ENCODE measurements at regions not wholly inside any gene's neighbourhood (a gene's known extent, or its start where the extent isn't known, plus 50 kb on each side); places are given as distances from the start of the nearest gene placed in this dataset.

DNA sequence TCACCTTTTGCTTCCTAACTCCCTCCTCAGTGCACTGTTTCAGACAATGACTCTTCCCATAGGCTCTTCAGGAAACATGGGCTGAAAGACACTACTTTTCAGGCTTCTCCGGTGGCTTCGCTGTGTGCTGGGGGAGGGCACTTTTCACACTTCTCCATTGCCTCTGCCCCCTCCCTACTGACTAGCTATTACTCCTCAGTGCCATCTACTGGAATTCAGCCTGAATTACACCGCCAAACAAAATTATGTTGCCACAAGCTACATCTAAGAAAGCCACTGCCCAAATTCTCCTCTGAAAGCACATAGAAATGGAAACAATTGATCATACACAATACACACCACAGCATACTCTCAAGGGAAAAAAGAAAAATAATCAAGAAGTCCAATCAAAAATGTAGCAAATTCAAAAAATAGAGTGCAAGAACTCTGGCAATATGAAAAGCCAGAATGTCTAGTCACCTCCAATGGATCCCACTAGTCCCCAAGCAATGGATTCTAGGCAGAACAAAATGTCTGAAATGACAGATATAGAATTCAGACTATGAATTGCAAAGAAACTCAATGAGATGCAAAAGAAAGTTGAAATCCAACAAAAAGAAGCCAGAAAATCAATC, 1139.4 kb upstream of the GYPC start:
- DNase-seq (ENCODE audit: low spot score) = peak; percentile 6

DNA sequence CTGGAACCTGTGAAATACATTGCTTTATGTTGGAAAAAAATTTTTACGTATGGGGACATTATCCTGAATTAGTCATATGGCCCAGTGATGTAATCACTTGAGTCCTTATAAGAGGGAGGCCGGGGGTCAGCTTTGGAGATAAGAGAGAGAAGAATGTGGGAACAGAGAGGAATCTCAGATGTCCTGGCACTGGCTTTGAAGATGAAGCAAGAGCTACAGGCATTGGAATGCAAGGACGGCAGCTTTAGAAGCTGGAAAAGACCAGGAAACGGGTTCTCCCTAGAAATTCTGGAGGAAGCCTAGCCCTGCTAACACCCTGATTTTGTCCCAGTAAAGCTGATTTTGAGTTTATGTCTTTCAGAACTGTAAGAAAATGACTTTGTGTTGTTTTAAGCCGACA, 1129.9 kb upstream of the GYPC start:
- no peak for DNase-seq (ENCODE audit: low spot score)

DNA sequence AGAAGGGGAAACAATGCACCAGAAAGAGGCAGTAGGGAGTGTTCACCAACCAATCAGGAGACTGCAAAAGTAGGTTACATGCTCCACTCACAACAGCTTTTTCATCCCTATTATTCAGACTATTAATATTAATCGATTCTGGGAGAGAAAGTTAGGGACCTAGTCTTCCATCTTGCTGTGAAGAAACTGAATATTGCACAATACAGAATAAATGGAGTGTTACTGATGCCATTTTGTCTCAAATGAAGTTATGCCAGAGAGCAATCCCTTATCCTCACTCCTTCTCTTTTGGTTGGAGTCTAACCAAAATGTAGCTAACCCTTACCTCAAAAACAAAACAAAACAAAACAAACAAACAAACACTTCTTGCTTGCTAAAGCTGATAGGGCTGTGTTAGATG, 1120.9 kb upstream of the GYPC start:
- no peak for DNase-seq (ENCODE audit: low spot score)

DNA sequence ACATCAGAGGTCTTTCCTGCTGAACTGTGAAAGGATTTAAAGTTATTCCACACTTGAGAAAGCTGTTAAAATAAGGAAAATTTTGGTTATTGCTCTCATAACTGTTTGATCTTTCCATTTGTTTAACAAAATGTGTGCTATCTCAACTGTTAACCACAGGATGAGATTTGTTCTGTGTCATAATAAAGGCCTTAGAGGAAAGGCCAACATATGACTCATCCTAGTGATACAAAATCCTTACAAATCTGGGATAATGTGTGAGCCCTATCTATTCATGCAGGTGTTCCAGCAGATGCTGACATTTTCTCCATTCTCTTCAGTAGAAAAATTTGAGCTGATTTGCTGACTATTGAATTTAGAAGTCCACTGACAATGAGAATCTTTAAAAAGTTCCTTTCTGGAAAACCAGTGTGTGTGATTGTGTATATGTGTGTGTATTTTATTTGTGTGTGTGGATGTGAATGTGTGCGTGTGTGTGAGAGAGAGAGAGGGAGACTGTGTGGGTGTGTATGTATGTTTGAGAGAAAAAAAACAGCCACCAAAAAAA, 1111.9 kb upstream of the GYPC start:
- no peak for DNase-seq (ENCODE audit: low spot score)

DNA sequence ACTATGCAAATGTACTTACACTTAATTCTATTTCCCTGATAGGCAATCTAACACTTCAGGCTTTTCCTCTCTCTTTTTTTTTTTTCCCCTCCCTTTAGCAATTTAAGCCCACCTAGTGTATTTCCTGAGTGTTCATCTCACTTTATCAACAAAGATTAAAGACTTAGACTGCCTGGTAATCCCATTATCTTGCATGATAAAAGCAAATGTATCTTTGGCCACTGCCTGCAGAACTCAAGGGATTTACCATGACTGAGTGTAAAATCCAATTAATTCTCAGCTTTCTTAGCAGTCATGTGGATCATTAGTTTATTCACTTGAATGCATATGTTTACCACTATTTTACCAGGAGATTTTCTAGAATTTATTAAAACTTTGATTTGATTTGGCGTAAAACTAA, 1102.2 kb upstream of the GYPC start:
- DNase-seq (ENCODE audit: low spot score) = no peak

DNA sequence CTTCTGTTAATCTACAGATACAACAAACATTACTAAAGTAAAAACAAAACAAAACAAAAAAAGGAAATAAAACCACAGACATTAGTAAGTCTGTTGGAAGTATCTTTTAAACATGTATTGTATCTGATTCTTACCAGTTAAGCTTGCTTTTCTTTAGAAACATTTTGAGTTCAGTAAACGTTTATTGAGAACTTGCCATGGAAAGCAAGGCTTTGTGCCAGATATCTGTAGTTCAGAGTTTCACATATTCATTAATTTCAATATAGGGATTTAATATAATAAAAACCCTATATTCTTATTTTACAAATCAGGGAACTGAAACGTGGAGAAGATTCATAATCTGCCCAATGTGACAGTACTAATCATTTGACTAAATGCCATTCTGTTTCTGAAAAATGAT, 1101.0 kb upstream of the GYPC start:
- no peak for DNase-seq (ENCODE audit: low spot score)

DNA sequence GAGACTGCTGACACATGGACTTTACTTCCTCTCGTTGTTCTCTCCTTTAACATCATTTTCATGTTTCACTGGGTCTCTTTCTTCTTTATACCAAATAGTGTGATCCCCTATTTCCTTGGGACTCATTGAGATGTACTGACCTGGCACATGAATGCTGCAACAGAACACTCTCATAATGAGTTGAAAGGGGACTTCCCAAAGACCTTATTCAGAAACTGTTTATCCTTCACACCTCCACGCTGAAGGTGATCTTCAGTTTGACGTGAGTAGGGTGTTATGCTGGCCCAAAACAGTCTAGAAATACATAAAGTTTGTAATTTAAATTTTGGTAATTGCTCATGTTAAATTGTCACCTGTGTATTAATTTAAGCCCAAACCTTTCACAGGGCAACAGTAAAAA, 1096.8 kb upstream of the GYPC start:
- DNase-seq (ENCODE audit: low spot score) = no peak

DNA sequence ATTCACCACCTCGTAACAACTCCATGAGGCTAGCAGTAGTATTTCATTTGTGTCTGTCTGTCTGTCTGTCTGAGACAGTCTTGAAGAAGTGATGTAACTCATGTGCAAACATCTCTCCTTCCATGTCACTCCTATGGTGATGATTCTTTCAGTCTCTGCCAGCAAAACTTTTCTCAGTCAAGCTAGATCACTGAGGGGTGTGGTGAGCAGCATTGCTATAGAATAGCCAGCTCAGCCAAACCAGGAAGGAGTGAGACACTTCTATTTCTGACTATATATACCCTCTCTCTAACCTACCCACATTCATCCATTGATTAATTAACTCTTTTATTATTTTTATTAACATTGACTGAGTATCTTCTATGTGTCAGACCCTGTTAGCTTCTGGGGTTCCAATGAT, 1095.1 kb upstream of the GYPC start:
- no peak for DNase-seq (ENCODE audit: low spot score)

DNA sequence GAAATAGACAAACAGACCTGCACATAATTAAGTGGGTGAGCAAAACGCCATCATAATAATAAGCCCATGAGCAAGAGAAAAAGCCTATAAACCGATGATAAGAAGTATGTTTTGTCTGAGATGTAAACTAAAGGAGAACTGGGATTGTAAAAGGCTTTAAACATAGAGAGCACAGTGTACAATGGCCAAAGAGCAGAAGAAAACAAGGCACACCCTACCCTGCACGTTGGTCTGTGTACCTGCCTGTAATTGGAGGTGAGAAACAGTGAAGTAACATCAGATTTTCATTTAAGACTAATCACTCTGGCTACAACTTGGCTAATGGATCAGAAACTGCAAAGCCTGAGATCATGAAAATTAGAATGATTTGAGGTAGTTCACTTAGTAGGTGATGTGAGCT, 1094.7 kb upstream of the GYPC start:
- DNase-seq (ENCODE audit: low spot score) = no peak

DNA sequence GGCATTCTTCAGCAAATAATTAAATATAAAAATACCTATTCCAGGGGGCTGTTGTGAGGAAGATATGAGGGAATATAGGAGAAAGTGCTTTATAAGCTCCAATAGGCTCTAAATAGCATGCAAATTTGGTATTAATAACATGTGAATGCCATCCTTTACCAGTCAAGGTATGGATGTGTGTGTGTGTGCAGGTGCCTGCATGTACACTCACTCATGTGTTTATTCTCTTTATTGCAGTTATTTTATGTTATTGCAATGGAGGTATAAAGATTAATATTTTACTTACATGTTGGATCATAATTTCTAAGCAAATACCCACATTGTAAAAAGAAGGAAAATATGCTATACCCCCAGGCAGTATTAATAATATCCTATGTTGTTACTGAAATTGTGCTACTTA, 1093.0 kb upstream of the GYPC start:
- no peak for DNase-seq (ENCODE audit: low spot score)

DNA sequence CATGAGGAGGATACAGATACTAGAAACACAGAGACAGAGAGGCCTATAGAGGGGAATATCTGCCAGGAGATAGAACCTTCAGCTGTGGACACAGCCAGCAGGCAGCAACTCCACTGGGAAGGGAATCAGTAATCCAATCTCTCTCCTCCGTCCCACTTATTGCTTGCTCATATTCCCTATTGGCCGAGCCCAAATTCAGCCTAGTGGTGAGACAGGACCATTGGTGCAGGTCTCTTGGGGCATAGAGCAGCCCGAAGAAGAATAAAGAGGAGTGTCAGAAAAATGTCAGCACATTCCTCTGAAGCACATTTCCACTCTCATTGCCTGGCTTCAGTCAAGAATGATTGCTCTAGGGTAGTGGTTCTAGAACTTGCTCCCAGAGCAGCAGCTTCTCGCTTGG, 1091.5 kb upstream of the GYPC start:
- DNase-seq (ENCODE audit: low spot score) = no peak

DNA sequence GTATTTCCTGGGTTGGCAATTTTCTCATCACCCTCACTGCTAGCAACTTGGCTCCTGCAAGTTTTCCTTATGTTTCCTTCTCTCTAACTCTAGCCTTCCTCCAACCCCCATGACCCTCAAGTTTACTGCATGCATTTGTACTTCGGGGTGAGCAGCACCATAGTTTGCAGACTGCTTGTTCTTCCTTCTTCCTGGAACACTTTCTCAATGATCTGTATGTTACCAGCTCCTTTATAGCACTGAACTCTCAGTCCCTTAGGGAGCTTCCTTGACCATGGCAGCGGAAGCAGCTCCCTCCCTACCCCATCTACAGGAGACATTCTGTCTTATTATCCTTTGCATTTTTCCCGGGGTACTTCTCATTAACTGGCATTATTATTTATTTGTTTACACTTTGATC, 1089.5 kb upstream of the GYPC start:
- no peak for DNase-seq (ENCODE audit: low spot score)

DNA sequence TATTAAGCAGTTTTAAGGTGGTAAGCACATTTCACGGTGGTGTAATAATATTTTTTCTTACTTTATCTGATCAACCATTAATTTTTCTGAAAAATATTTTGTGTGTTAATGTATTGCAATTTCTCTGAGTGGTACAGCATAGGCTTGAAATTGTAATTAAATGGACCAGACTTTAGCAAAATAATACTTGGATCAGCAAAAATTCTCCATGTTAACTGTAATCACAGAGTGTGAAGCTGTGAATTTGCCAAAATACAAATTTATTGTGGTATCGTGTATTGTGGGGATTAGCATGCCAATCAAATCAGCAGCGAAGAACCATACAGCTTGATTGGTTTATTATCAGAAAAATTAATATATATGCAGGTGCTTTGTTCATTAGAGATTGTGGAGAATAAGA, 1088.9 kb upstream of the GYPC start:
- no peak for DNase-seq (ENCODE audit: low spot score)

DNA sequence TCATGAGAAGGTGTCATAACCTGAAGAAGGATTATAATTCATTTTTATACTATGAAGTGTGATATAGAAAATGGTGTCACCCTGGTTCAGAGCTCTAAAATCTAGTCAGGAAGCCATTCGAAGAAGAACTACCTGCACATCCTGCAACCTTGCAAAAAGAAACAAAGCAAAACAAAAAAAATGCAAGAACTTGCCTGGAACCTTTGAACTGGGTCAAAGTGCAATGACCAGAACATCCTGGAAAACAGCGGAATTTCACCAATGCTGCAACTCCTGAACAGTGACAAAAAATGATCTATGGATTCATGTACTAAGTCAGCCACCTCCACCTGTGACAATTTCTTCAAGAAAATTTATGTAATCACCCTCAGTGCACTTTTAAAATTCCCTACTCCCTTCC, 1083.3 kb upstream of the GYPC start:
- DNase-seq (ENCODE audit: low spot score) = no peak

DNA sequence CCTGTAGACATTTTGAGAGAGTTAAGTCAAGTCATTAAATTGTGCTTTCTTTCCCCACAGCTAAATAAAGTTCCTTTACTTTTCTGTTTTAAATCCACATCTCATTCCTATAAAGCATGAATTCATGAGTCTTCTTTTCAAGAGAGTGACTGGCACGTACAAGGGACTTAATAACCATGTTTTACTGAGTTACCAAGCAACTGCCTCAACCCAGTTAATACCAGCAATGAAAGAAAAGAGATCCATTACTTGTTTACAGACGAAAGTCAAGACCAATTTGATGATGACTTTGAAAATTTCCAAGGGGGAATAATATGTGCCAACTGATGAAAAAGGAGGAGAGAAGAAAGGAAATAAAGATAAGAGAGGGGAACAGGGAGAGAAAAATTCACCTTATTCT, 1082.5 kb upstream of the GYPC start:
- no peak for DNase-seq (ENCODE audit: low spot score)

DNA sequence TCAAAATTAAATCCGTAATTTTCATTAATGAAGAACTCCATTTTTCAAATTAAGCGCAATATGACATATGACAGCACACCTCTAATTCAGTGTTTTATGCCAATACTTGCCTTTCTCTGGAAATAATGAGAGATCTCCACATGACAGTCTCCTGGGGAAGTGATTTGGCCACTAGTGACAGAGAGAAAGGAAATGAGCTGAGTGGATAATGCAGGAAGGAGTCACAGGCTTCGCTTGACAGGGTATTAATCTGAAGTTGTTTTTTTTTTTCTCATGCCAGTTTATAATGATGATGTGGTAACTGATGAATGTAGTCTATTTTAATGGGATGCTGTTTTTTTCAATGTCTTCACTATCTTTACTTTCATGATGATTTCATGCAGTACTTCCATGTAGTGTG, 1079.4 kb upstream of the GYPC start:
- DNase-seq (ENCODE audit: low spot score) = no peak

DNA sequence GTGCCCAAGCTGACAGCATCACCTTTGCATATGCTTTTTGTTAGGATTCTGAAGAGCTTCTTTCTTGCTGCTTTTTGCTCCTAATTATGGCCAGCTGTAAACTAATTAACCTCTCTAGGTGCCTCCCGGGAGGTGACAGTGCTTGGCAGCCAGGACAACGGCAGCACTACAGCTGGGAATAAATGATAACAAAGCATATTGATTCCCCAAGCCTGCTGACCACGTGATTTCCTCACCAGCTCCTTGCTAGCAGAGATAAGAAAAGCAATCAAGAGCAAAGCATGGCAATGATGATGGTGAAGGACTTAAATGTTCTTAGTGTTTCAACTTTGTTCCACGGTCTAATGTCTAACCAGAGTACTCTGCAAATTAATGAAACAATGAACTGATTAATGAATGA, 1074.4 kb upstream of the GYPC start:
- DNase-seq (ENCODE audit: low spot score) = no peak

DNA sequence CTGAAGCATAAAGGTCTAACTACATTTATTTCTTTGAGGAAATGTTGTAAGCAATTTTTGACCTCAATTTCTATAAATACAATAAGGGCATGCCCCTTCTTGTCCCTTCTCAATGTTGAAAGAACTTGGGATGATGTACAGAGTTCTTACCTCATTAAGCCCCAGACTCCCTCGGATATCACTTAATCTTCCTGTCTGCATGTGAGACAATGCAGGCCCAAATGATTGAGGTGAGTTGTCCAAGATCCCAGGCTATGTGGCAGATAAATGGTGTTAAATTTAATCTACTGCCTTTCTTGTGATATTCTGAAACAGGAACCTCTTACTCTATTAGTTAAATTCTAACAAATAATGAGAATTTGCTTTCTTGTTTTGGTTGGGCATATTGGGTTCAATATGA, 1073.4 kb upstream of the GYPC start:
- DNase-seq (ENCODE audit: low spot score) = no peak

DNA sequence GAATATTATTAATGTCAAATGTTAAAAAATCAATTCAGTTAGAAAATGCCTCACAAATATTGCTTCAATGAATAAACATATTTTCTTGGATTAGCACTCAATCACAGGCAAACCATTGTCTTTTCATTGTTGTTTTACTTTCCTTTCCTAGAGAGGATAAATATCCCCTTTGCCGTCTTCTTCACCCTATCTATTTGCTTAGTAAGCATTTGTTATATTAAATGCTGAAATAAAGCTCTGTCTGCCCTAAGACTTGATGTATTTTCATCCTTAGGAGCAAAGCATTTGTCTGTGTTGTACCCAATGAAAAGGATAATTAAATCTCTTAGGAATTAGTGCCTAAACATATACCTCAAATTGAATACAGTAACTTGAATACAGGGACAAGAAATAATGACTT, 1071.2 kb upstream of the GYPC start:
- DNase-seq (ENCODE audit: low spot score) = no peak

DNA sequence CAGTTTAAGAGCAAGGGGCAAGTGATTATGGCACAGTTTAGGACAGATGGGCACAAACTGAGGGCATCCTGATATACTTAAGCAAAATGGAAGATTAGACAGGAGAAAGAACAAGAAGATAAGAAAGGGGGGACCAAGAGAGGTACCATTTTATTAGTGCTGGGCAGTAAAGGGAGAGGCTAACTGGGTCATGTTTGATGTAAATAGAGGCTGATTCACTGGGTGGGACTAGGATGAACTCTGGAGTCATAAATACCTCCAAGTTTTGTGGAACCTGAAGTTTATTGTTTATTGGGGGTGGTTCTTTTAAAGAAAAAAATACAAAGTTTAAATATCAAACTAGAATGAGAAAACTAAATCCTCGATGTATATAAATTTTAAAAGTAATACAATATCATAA, 1067.2 kb upstream of the GYPC start:
- no peak for DNase-seq (ENCODE audit: low spot score)

DNA sequence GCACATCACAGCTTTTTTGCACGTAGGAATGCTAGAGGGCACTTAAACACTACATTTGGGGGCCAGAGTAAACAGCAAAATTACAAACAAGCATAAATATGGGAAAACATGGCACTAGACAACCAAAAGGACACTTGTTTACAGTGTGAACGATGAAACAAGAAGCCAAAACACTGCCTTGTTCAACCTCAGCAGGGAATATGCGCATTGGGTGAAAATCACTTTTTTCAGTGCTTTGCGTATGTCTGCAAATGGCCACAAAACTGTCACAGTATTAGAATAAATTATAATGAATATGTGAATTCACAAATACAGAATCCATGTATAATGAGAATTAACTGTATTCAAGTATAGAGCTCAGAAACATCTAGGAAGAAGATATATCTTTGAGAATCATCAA, 1064.0 kb upstream of the GYPC start:
- no peak for DNase-seq (ENCODE audit: low spot score)

DNA sequence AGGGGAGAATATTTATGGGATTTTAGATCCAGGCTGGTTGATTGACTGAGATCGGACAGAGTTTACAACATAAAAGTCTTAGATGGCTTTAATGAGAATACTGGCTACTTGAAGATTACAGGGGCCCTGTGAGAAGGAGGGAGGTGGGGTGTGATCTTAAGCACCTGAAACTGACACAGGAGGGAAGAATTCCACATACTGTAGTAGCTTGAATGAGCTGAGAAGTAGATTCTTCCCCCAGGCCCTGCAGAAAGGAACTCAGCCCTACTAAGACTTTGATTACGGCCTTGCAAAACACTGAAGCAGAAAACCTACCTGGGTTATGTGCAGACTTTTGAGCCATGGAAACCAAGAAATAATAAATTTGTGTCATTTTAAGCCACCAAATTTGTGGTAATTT, 1062.9 kb upstream of the GYPC start:
- DNase-seq (ENCODE audit: low spot score) = no peak

DNA sequence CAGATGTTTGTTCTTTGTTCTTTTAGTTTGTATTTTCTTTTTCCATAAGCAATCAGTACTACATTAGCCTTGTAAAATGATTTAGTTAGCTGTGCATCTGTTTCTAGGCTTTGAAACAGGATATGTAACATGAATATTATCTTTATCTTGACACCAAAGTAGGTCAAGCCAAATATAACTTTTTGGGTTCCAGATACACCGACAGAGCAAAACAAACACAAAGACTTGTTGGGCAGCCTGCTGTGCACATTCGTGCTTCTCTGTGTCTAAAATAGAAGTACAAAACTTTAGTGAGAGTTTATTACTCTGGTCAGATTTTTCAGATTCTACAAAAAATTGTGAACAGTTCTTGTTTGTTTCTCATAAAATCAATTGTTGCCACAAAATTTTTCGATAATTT, 1059.3 kb upstream of the GYPC start:
- no peak for DNase-seq (ENCODE audit: low spot score)

DNA sequence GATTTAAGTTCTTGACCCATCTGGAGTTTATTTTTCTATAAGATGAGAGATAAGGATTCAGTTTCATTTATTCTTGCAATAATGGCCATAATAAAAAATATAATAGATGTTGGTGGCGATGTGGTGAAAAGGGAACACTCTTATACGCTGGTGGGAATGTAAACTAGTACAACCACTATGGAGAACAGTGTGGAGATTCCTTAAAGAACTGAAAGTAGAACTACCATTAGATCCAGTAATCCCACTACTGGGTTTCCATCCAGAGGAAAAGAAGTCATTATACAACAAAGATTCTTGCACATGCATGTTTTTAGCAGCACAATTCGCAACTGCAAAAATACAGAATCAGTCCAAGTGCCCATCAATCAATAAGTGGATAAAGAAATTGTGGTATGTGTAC, 1040.5 kb upstream of the GYPC start:
- DNase-seq (ENCODE audit: low spot score) = no peak

DNA sequence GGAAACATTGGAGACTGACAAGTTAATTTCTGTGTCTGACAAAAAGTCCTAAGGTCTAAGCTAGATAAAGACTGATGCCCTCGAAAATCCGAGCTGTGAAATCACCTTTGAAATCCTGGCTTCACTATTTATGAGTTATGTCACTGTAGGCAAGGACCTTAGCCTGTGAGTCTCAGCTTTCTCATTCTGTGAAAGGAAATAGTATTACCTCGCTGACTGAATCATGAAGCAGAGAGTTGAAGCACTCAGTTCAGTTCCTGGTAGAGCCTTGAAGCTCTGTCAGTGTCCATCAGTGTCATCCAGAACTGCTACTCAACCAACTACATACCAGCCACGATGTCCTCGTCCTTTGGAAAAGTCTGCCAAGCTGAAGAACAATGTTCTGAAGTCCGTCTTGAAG, 1025.6 kb upstream of the GYPC start:
- DNase-seq (ENCODE audit: low spot score) = no peak

Measured in HuH-7.5 (cell line).